NCI-H345 (cell line): ENCODE measurements at regions not wholly inside any gene's neighbourhood (a gene's known extent, or its start where the extent isn't known, plus 50 kb on each side); places are given as distances from the start of the nearest gene placed in this dataset.
"Not testable (repeated sequence)": the region's sequence is repeated elsewhere in the genome, so short reads cannot be mapped to it uniquely, and the experiment has no call there.

ENCODE experiments used
- DNase-seq: peaks from one replicate; lab custom pipeline; 2025; lab: John Stamatoyannopoulos, UW

GRCh38 chr3:81364411-81364810 is 397.0 kb downstream of the GBE1 start:
- DNase-seq, result no peak

- DNase-seq, result no peak
Observed at GRCh38 chr3:81363816-81364215, 397.6 kb downstream of the GBE1 start.

GRCh38 chr3:81354119-81354518 is 407.3 kb downstream of the GBE1 start:
- no peak for DNase-seq

- DNase-seq, result no peak
Observed at GRCh38 chr3:81352867-81353266, 408.6 kb downstream of the GBE1 start.

GRCh38 chr3:81349816-81350340 is 411.6 kb downstream of the GBE1 start:
- no peak for DNase-seq

GRCh38 chr3:81339040-81339845 is 422.2 kb downstream of the GBE1 start:
- DNase-seq, result no peak

GRCh38 chr3:81336470-81336869 is 425.0 kb downstream of the GBE1 start:
- DNase-seq, result no peak

- DNase-seq, result not testable (repeated sequence)
Observed at GRCh38 chr3:81329835-81330234, 431.6 kb downstream of the GBE1 start.

- DNase-seq, result no peak
Observed at GRCh38 chr3:81326245-81326644, 435.2 kb downstream of the GBE1 start.

GRCh38 chr3:81320862-81321261 is 440.6 kb downstream of the GBE1 start:
- no peak for DNase-seq

GRCh38 chr3:81315030-81315429 is 446.4 kb downstream of the GBE1 start:
- no peak for DNase-seq

GRCh38 chr3:81311321-81311720 is 450.1 kb downstream of the GBE1 start:
- no peak for DNase-seq

- no peak for DNase-seq
Observed at GRCh38 chr3:81308306-81308705, 453.1 kb downstream of the GBE1 start.

- no peak for DNase-seq
Observed at GRCh38 chr3:81307221-81307620, 454.2 kb downstream of the GBE1 start.

GRCh38 chr3:81303321-81303720 is 458.1 kb downstream of the GBE1 start:
- no peak for DNase-seq

- peak; percentile 18 for DNase-seq
Observed at GRCh38 chr3:81302045-81302444, 459.4 kb downstream of the GBE1 start.

GRCh38 chr3:81301230-81301629 is 460.2 kb downstream of the GBE1 start:
- no peak for DNase-seq

GRCh38 chr3:81300324-81300927 is 461.0 kb downstream of the GBE1 start:
- peak; percentile 7 for DNase-seq

- DNase-seq, result no peak
Observed at GRCh38 chr3:81299481-81299880, 462.0 kb downstream of the GBE1 start.

- DNase-seq, result no peak
Observed at GRCh38 chr3:81295906-81296577, 465.4 kb downstream of the GBE1 start.

- no peak for DNase-seq
Observed at GRCh38 chr3:81293156-81293555, 468.3 kb downstream of the GBE1 start.

GRCh38 chr3:81291586-81291985 is 469.9 kb downstream of the GBE1 start:
- DNase-seq, result no peak

GRCh38 chr3:81289676-81290075 is 471.8 kb downstream of the GBE1 start:
- DNase-seq, result no peak
